GM12878 (cell line): ENCODE measurements at regions not wholly inside any gene's neighbourhood (a gene's known extent, or its start where the extent isn't known, plus 50 kb on each side); places are given as distances from the start of the nearest gene placed in this dataset.

Experiments used
- ATAC-seq: fragments of 200-7000 bp; cut with Tn5 transposase; 3 replicates; pipeline ENCODE4 v1.9.1; 2020; ENCODE audit warnings: mild to moderate bottlenecking, moderate library complexity
- BruUV-seq: library from RNA; stranded (reverse); fragments of 400-500 nt; replicated peaks from 2 replicates; lab custom pipeline; 2021; lab: Mats Ljungman, UMichigan
- CTCF ChIA-PET: fragments of 300-600 bp; sonication (Branson Sonifier 250); formaldehyde crosslinking; extraction: SDS; loops from one replicate; lab custom pipeline; 2021; ENCODE audit warnings: inconsistent platforms; lab: Yijun Ruan, JAX
- POLR2A ChIA-PET: fragments of 350-600 bp; formaldehyde crosslinking; extraction: SDS; loops from one replicate; lab custom pipeline; 2021; ENCODE audit warnings: inconsistent platforms; lab: Charles Lee
- RAD21 ChIA-PET: fragments of 300-600 bp; sonication (Branson Sonifier 250); formaldehyde crosslinking; loops from one replicate; lab custom pipeline; 2023; ENCODE audit warnings: antibody characterized with exemption; ENCODE audit not compliant: unreplicated experiment; lab: Charles Lee
- SMC1A ChIA-PET: fragments of 300-600 bp; sonication (Branson Sonifier 250); formaldehyde crosslinking; loops from one replicate; lab custom pipeline; 2023; ENCODE audit not compliant: unreplicated experiment, uncharacterized antibody; lab: Charles Lee
- DNase-seq: peaks from one replicate; pipeline ENCODE4 v3.0.0-alpha.2; 2011; ENCODE audit warnings: low read depth, low spot score
- FAIRE-seq: peaks from 3 replicates; lab custom pipeline; 2011; peaks lifted over from hg19 to GRCh38; lab: Jason Lieb, UNC
- H2AFZ ChIP-seq: 2 replicates; pipeline ENCODE4 v1.6.0; 2011; ENCODE audit warnings: low read depth, low read length, control low read depth; ENCODE audit not compliant: control insufficient read depth
- H3K27ac ChIP-seq: 2 replicates; pipeline ENCODE4 v1.5.1; 2011; ENCODE audit warnings: control low read depth; ENCODE audit not compliant: control insufficient read depth, insufficient read depth
- H3K27me3 ChIP-seq, 2 experiments: replicated peaks in 1 of 2; 2 replicates each; pipeline versions ENCODE4 v1.6.0 to v1.6.1; 2011; ENCODE audit warnings: low read length in 1 of 2; ENCODE audit not compliant: control insufficient read depth in 2 of 2, insufficient read depth in 2 of 2
- H3K36me3 ChIP-seq, 2 experiments: 2 replicates each; pipeline ENCODE4 v1.5.1; 2011; ENCODE audit warnings: low read length in 1 of 2; ENCODE audit not compliant: control insufficient read depth in 2 of 2, insufficient read depth in 2 of 2
- H3K4me1 ChIP-seq: 2 replicates; pipeline ENCODE4 v1.6.1; 2011; ENCODE audit warnings: mild to moderate bottlenecking, low read length, moderate library complexity, mixed read lengths; ENCODE audit not compliant: control insufficient read depth, insufficient read depth
- H3K4me2 ChIP-seq: 2 replicates; pipeline ENCODE4 v1.6.0; 2011; ENCODE audit warnings: control low read depth; ENCODE audit not compliant: control insufficient read depth, insufficient read depth
- H3K4me3 ChIP-seq: fragments of 200-600 bp; sonication (generic); 2 replicates; pipeline ENCODE4 v1.5.1; 2016
- H3K79me2 ChIP-seq: 2 replicates; pipeline ENCODE4 v1.6.0; 2011; ENCODE audit warnings: low read length; ENCODE audit not compliant: control insufficient read depth, insufficient read depth
- H3K9ac ChIP-seq: 2 replicates; pipeline ENCODE4 v1.8.0; 2011; ENCODE audit warnings: low read length, control low read depth, mixed read lengths; ENCODE audit not compliant: control insufficient read depth, insufficient read depth
- H3K9me3 ChIP-seq: replicated peaks from 3 replicates; pipeline ENCODE4 v1.5.1; 2011; ENCODE audit warnings: mild to moderate bottlenecking, low read length; ENCODE audit not compliant: control insufficient read depth, insufficient read depth
- H4K20me1 ChIP-seq: 2 replicates; pipeline ENCODE4 v1.6.0; 2011; ENCODE audit not compliant: control insufficient read depth, insufficient read depth
- ASH2L ChIP-seq: fragments of 300-600, 200-600 bp; sonication (generic); IDR thresholded peaks from 2 replicates; pipeline ENCODE4 v1.6.1; 2017; ENCODE audit warnings: low read depth, mild to moderate bottlenecking, borderline replicate concordance
- BACH1 ChIP-seq: fragments of 450-650 bp; IDR thresholded peaks from 2 replicates; pipeline ENCODE4 v1.6.1; 2017; ENCODE audit warnings: mild to moderate bottlenecking, borderline replicate concordance
- CTCF ChIP-seq, 3 experiments: IDR thresholded peaks in 2 of 3; conservative IDR thresholded peaks in 1 of 3; 2 replicates each; pipeline ENCODE4 v1.5.1; 2011; ENCODE audit warnings: low read depth in 3 of 3, low read length in 3 of 3, mild to moderate bottlenecking in 3 of 3, control low read depth in 2 of 3, moderate library complexity in 2 of 3, inconsistent platforms in 1 of 3, mixed read lengths in 1 of 3; ENCODE audit not compliant: control insufficient read depth in 2 of 3, insufficient read depth in 1 of 3; ENCODE audit errors: extremely low read depth in 1 of 3
- JUND ChIP-seq: IDR thresholded peaks from 2 replicates; pipeline ENCODE4 v1.6.1; 2012; ENCODE audit warnings: low read depth, mild to moderate bottlenecking, low read length, improper control_type of control experiment, moderate library complexity
- LARP7 ChIP-seq: fragments of 450-650 bp; IDR thresholded peaks from 2 replicates; pipeline ENCODE4 v1.6.1; 2017; ENCODE audit warnings: mild to moderate bottlenecking
- MLLT1 ChIP-seq: fragments of 450-650 bp; IDR thresholded peaks from 2 replicates; pipeline ENCODE4 v1.6.1; 2016; ENCODE audit warnings: mild to moderate bottlenecking
- NFYA ChIP-seq: IDR thresholded peaks from 2 replicates; pipeline ENCODE4 v1.6.1; 2011; ENCODE audit warnings: low read depth, mild to moderate bottlenecking, low read length, improper control_type of control experiment, borderline replicate concordance
- RUNX3 ChIP-seq: IDR thresholded peaks from 2 replicates; pipeline ENCODE4 v1.6.1; 2012; ENCODE audit warnings: low read length, inconsistent platforms
- SMAD5 ChIP-seq: IDR thresholded peaks from 2 replicates; pipeline ENCODE4 v1.6.1; 2016; ENCODE audit warnings: antibody characterized with exemption, low read depth
- STAT1 ChIP-seq: fragments of 450-650 bp; conservative IDR thresholded peaks from 2 replicates; pipeline ENCODE4 v1.6.1; 2014; ENCODE audit warnings: antibody characterized with exemption, mild to moderate bottlenecking
- TBL1XR1 ChIP-seq: IDR thresholded peaks from 2 replicates; pipeline ENCODE4 v1.6.1; 2012; ENCODE audit warnings: low read depth, low read length, improper control_type of control experiment
- ZBED1 ChIP-seq: IDR thresholded peaks from 2 replicates; pipeline ENCODE4 v1.6.1; 2016; ENCODE audit warnings: borderline replicate concordance
- WGBS: methylation state at CpG from one replicate; pipeline ENCODE4 v1.1.6; 2016; ENCODE audit warnings: low lambda C conversion rate; ENCODE audit not compliant: insufficient replicate concordance, insufficient coverage; ENCODE audit errors: missing lambda C conversion rate; 5-methylcytosine and 5-hydroxymethylcytosine counted together
- in situ Hi-C: fragments of 300-500 bp; cut with MboI; formaldehyde crosslinking; loops from 9 replicates; pipeline ENCODE4 v1.14.3; 2018; ENCODE audit warnings: mixed read lengths
- intact Hi-C: fragments of 100-400 bp; cut with micrococcal nuclease; formaldehyde crosslinking; loops from one replicate; pipeline ENCODE4 v1.14.2; 2022; ENCODE audit not compliant: unreplicated experiment

GRCh38 chr2:122532481-122532880, 777.0 kb downstream of the TSN start (continued):
- TF ChIP-seq CTCF (IDR thresholded peaks at IDR 0.05 in 2 of 3, conservative IDR thresholded peaks at IDR 0.05 in 1 of 3; ENCODE audit: control insufficient read depth in 2 of 3, extremely low read depth in 1 of 3, insufficient read depth in 1 of 3, low read depth in 3 of 3, low read length in 3 of 3) (no peak), TBL1XR1 (no peak)

GRCh38 chr2:122535960-122536505, 780.6 kb downstream of the TSN start:
- ChIA-PET POLR2A (interaction anchor here (2.7 kb wide), 1 partner anchor 10 kb away, joined by 6 read pairs; no protein-coding TSS in a partner anchor), RAD21 (no interaction called here), CTCF (interaction anchor here (0.6 to 1.7 kb wide), 7 partner anchors 9 to 198 kb away, joined by 3 to 7 read pairs (median 3); no protein-coding TSS in a partner anchor), SMC1A (interaction anchor here (0.7 to 2.5 kb wide), 10 partner anchors 10 to 210 kb away, joined by 3 to 11 read pairs (median 3); no protein-coding TSS in a partner anchor)
- Histone ChIP-seq H4K20me1 (no peaks in the 10 kb centered on the region), H3K4me1 (no peaks in the 10 kb centered on the region), H3K4me2 (no peak overlapping the region), H3K27me3 (no peaks in the 10 kb centered on the region), H3K79me2 (no peaks in the 10 kb centered on the region), H3K27ac (no peak overlapping the region), H3K9ac (no peak overlapping the region), H2AFZ (no peak overlapping the region), H3K36me3 (no peaks in the 10 kb centered on the region), H3K9me3 (no peaks in the 10 kb centered on the region), H3K4me3 (no peak overlapping the region)
- intact Hi-C loops, result loop anchor here (5.0 kb wide), 1 partner anchor 211 kb away; no protein-coding TSS in a partner anchor
- in situ Hi-C loops, result no loop called here
- DNase-seq (no peak), ATAC-seq (no peak), FAIRE-seq (no peak)
- 48% methylated on average over 5 of the region's 5 CpGs for WGBS
- no TSS peak for BruUV-seq
- TF ChIP-seq JUND (no peak), RUNX3 (no peak), STAT1 (no peak), MLLT1 (no peak), NFYA (no peak), ASH2L (no peak), SMAD5 (no peak), ZBED1 (no peak), TBL1XR1 (no peak), BACH1 (no peak), LARP7 (no peak)
